Fibroblast of the aortic adventitia (primary cell): ENCODE measurements at regions not wholly inside any gene's neighbourhood (a gene's known extent, or its start where the extent isn't known, plus 50 kb on each side); places are given as distances from the start of the nearest gene placed in this dataset.
"Not testable (repeated sequence)": the region's sequence is repeated elsewhere in the genome, so short reads cannot be mapped to it uniquely, and the experiment has no call there.

ENCODE experiments used
- DNase-seq: peaks from one replicate; pipeline ENCODE4 v3.0.0-alpha.2; 2010; ENCODE audit warnings: low read depth
- H3K4me3 ChIP-seq: 2 replicates; pipeline ENCODE4 v1.5.1; 2011; ENCODE audit warnings: low read depth, mild to moderate bottlenecking, control low read depth, low read length, moderate library complexity
- CTCF ChIP-seq: IDR thresholded peaks from 2 replicates; pipeline ENCODE4 v1.5.1; 2011; ENCODE audit warnings: mild to moderate bottlenecking, low read length, control low read depth, inconsistent platforms; ENCODE audit not compliant: insufficient read depth

GRCh38 chr6:9240861-9241260 lies 805.5 kb upstream of the SLC35B3 start:
- DNase-seq: no peak
- no peak for TF ChIP-seq CTCF
- H3K4me3 ChIP-seq: no peak overlapping the region

GRCh38 chr6:9236443-9236842 lies 801.1 kb upstream of the SLC35B3 start:
- DNase-seq: no peak
- H3K4me3 ChIP-seq: no peak overlapping the region
- no peak for TF ChIP-seq CTCF

- no peak for TF ChIP-seq CTCF
- no peak overlapping the region for H3K4me3 ChIP-seq
- DNase-seq: no peak
These were observed 798.3 kb upstream of the SLC35B3 start for GRCh38 chr6:9233686-9234085.

- no peak overlapping the region for H3K4me3 ChIP-seq
- DNase-seq: no peak
- no peak for TF ChIP-seq CTCF
These were observed 797.9 kb upstream of the SLC35B3 start for GRCh38 chr6:9233226-9233625.

GRCh38 chr6:9225441-9225871 lies 790.1 kb upstream of the SLC35B3 start:
- no peak for TF ChIP-seq CTCF
- DNase-seq: peak; percentile 49
- no peak overlapping the region for H3K4me3 ChIP-seq

- no peak overlapping the region for H3K4me3 ChIP-seq
- no peak for DNase-seq
- TF ChIP-seq CTCF: no peak
These were observed 789.2 kb upstream of the SLC35B3 start for GRCh38 chr6:9224539-9224938.

- H3K4me3 ChIP-seq, DNase-seq: not testable (repeated sequence)
These were observed 778.4 kb upstream of the SLC35B3 start for GRCh38 chr6:9213717-9214116.
